Activated CD8-positive, alpha-beta memory T cell treated with anti-CD3 and anti-CD28 coated beads, Interleukin-2, amount 10 ng/mL, durations not matched to agents 7 days and 5 days (primary cell): ENCODE measurements at regions not wholly inside any gene's neighbourhood (a gene's known extent, or its start where the extent isn't known, plus 50 kb on each side); places are given as distances from the start of the nearest gene placed in this dataset.
"Not testable (repeated sequence)": the region's sequence is repeated elsewhere in the genome, so short reads cannot be mapped to it uniquely, and the experiment has no call there.

Experiments used
- ATAC-seq: fragments of 150-1000 bp; cut with Tn5 transposase; one replicate; pipeline ENCODE4 v1.10.0; 2021; ENCODE audit warnings: moderate library complexity
- CTCF ChIA-PET: fragments of 350-600 bp; sonication (Branson Sonifier 250); formaldehyde crosslinking; loops from one replicate; lab custom pipeline; 2021; ENCODE audit warnings: antibody characterized with exemption; lab: Charles Lee
- DNase-seq: peaks from one replicate; pipeline ENCODE4 v3.0.0-alpha.2; 2020
- H3K27ac Mint-ChIP-seq: one replicate; pipeline ENCODE4 v1.8.0; 2021; ENCODE audit warnings: mild to moderate bottlenecking, mixed read lengths
- H3K27me3 Mint-ChIP-seq: one replicate; pipeline ENCODE4 v1.8.0; 2021; ENCODE audit warnings: mixed read lengths
- H3K36me3 Mint-ChIP-seq: one replicate; pipeline ENCODE4 v1.8.0; 2021; ENCODE audit warnings: mild to moderate bottlenecking, mixed read lengths
- H3K4me1 Mint-ChIP-seq: one replicate; pipeline ENCODE4 v1.8.0; 2021; ENCODE audit warnings: mixed read lengths
- H3K4me3 Mint-ChIP-seq: one replicate; pipeline ENCODE4 v1.8.0; 2021; ENCODE audit warnings: mild to moderate bottlenecking, moderate library complexity, mixed read lengths
- H3K9me3 Mint-ChIP-seq: one replicate; pipeline ENCODE4 v1.8.0; 2022; ENCODE audit warnings: low read depth, mixed read lengths

GRCh38 chr17:74117087-74117698 is 86.3 kb upstream of the RPL38 start:
- H3K4me1 Mint-ChIP-seq: no peaks in the 10 kb centered on the region
- DNase-seq (no peak), ATAC-seq (no peak)
- CTCF ChIA-PET: no interaction called here
- no peak overlapping the region for H3K27ac Mint-ChIP-seq
- H3K9me3 Mint-ChIP-seq: no peaks in the 10 kb centered on the region
- no peak overlapping the region for H3K4me3 Mint-ChIP-seq
- H3K27me3 Mint-ChIP-seq: peaks cover 16% of the 10 kb centered on the region
- H3K36me3 Mint-ChIP-seq: no peaks in the 10 kb centered on the region

- CTCF ChIA-PET: no interaction called here
- Mint-ChIP-seq H3K36me3 (no peaks in the 10 kb centered on the region), H3K4me1 (no peaks in the 10 kb centered on the region), H3K27me3 (peaks cover 19% of the 10 kb centered on the region), H3K27ac (no peak overlapping the region), H3K9me3 (no peaks in the 10 kb centered on the region), H3K4me3 (no peak overlapping the region)
- DNase-seq: no peak
- ATAC-seq: no peak
Measured at GRCh38 chr17:74117999-74118421, 85.5 kb upstream of the RPL38 start.

- Mint-ChIP-seq H3K4me3 (no peak overlapping the region), H3K4me1 (no peaks in the 10 kb centered on the region), H3K27ac (no peak overlapping the region), H3K9me3 (no peaks in the 10 kb centered on the region), H3K36me3 (no peaks in the 10 kb centered on the region), H3K27me3 (peaks cover 19% of the 10 kb centered on the region)
- CTCF ChIA-PET: no interaction called here
- no peak for DNase-seq
- no peak for ATAC-seq
Measured at GRCh38 chr17:74118504-74118903, 85.0 kb upstream of the RPL38 start.

- Mint-ChIP-seq H3K27me3 (peaks cover 19% of the 10 kb centered on the region), H3K36me3 (no peaks in the 10 kb centered on the region), H3K9me3 (no peaks in the 10 kb centered on the region), H3K4me3 (no peak overlapping the region), H3K4me1 (no peaks in the 10 kb centered on the region), H3K27ac (no peak overlapping the region)
- ATAC-seq: no peak
- DNase-seq: no peak
- CTCF ChIA-PET: no interaction called here
Measured at GRCh38 chr17:74119049-74119580, 84.4 kb upstream of the RPL38 start.

- H3K27me3 Mint-ChIP-seq: peaks cover 19% of the 10 kb centered on the region
- CTCF ChIA-PET: interaction anchor here (1.4 kb wide), 1 partner anchor 30 kb away, joined by 4 read pairs; no protein-coding TSS in a partner anchor
- no peaks in the 10 kb centered on the region for H3K4me1 Mint-ChIP-seq
- no peaks in the 10 kb centered on the region for H3K9me3 Mint-ChIP-seq
- DNase-seq (no peak), ATAC-seq (no peak)
- no peak overlapping the region for H3K27ac Mint-ChIP-seq
- no peak overlapping the region for H3K4me3 Mint-ChIP-seq
- no peaks in the 10 kb centered on the region for H3K36me3 Mint-ChIP-seq
Measured at GRCh38 chr17:74119965-74120364, 83.5 kb upstream of the RPL38 start.

- Mint-ChIP-seq H3K27me3 (peaks cover 6% of the 10 kb centered on the region), H3K36me3 (no peaks in the 10 kb centered on the region), H3K27ac (no peak overlapping the region), H3K4me3 (no peak overlapping the region), H3K9me3 (no peaks in the 10 kb centered on the region), H3K4me1 (no peaks in the 10 kb centered on the region)
- DNase-seq (no peak), ATAC-seq (no peak)
- CTCF ChIA-PET: no interaction called here
Measured at GRCh38 chr17:74123350-74123749, 80.1 kb upstream of the RPL38 start.

- no peak for DNase-seq
- no peak overlapping the region for H3K27ac Mint-ChIP-seq
- H3K4me3 Mint-ChIP-seq: no peak overlapping the region
- H3K27me3 Mint-ChIP-seq: peaks cover 3% of the 10 kb centered on the region
- no peaks in the 10 kb centered on the region for H3K36me3 Mint-ChIP-seq
- CTCF ChIA-PET: no interaction called here
- no peaks in the 10 kb centered on the region for H3K4me1 Mint-ChIP-seq
- ATAC-seq: no peak
- no peaks in the 10 kb centered on the region for H3K9me3 Mint-ChIP-seq
Measured at GRCh38 chr17:74123866-74124444, 79.5 kb upstream of the RPL38 start.

GRCh38 chr17:74125156-74125555 is 78.3 kb upstream of the RPL38 start:
- CTCF ChIA-PET: no interaction called here
- H3K36me3 Mint-ChIP-seq: no peaks in the 10 kb centered on the region
- no peak overlapping the region for H3K27ac Mint-ChIP-seq
- no peaks in the 10 kb centered on the region for H3K9me3 Mint-ChIP-seq
- ATAC-seq (no peak), DNase-seq (no peak)
- no peak overlapping the region for H3K4me3 Mint-ChIP-seq
- H3K4me1 Mint-ChIP-seq: no peaks in the 10 kb centered on the region
- peaks cover 3% of the 10 kb centered on the region for H3K27me3 Mint-ChIP-seq

- Mint-ChIP-seq H3K27me3 (peaks cover 6% of the 10 kb centered on the region), H3K36me3 (no peaks in the 10 kb centered on the region), H3K27ac (no peak overlapping the region), H3K4me3 (no peak overlapping the region), H3K4me1 (no peaks in the 10 kb centered on the region), H3K9me3 (no peaks in the 10 kb centered on the region)
- ATAC-seq: no peak
- no peak for DNase-seq
- CTCF ChIA-PET: no interaction called here
Measured at GRCh38 chr17:74126179-74126900, 77.1 kb upstream of the RPL38 start.

GRCh38 chr17:74126959-74127358 is 76.5 kb upstream of the RPL38 start:
- DNase-seq (no peak), ATAC-seq (no peak)
- no peak overlapping the region for H3K27ac Mint-ChIP-seq
- H3K4me3 Mint-ChIP-seq: no peak overlapping the region
- no peaks in the 10 kb centered on the region for H3K9me3 Mint-ChIP-seq
- peaks cover 7% of the 10 kb centered on the region for H3K27me3 Mint-ChIP-seq
- H3K4me1 Mint-ChIP-seq: no peaks in the 10 kb centered on the region
- CTCF ChIA-PET: no interaction called here
- no peaks in the 10 kb centered on the region for H3K36me3 Mint-ChIP-seq

GRCh38 chr17:74128456-74129211 is 74.8 kb upstream of the RPL38 start:
- H3K4me1 Mint-ChIP-seq: no peaks in the 10 kb centered on the region

GRCh38 chr17:74129800-74130199 is 73.7 kb upstream of the RPL38 start:
- H3K4me3 Mint-ChIP-seq, H3K27ac Mint-ChIP-seq, H3K4me1 Mint-ChIP-seq, ATAC-seq, H3K9me3 Mint-ChIP-seq, H3K36me3 Mint-ChIP-seq, DNase-seq, CTCF ChIA-PET: not testable (repeated sequence)
- H3K27me3 Mint-ChIP-seq: peaks cover 10% of the 10 kb centered on the region

More at GRCh38 chr17:74128456-74129211, 74.8 kb upstream of the RPL38 start:
- ATAC-seq (no peak), DNase-seq (no peak)
- H3K4me3 Mint-ChIP-seq: no peak overlapping the region
- no peak overlapping the region for H3K27ac Mint-ChIP-seq
- CTCF ChIA-PET: no interaction called here
- peaks cover 10% of the 10 kb centered on the region for H3K27me3 Mint-ChIP-seq
- H3K9me3 Mint-ChIP-seq: no peaks in the 10 kb centered on the region
- H3K36me3 Mint-ChIP-seq: no peaks in the 10 kb centered on the region

- Mint-ChIP-seq H3K36me3 (no peaks in the 10 kb centered on the region), H3K4me1 (no peaks in the 10 kb centered on the region), H3K4me3 (no peak overlapping the region), H3K9me3 (no peaks in the 10 kb centered on the region), H3K27ac (no peak overlapping the region), H3K27me3 (peaks cover 10% of the 10 kb centered on the region)
- no peak for ATAC-seq
- DNase-seq: no peak
- CTCF ChIA-PET: no interaction called here
Measured at GRCh38 chr17:74130276-74130675, 73.2 kb upstream of the RPL38 start.
